Stimulated activated CD8-positive, alpha-beta memory T cell treated with anti-CD3 and anti-CD28 coated beads, Interleukin-15, amount 100 ng/mL, for 48 hours (primary cell): ENCODE measurements at regions not wholly inside any gene's neighbourhood (a gene's known extent, or its start where the extent isn't known, plus 50 kb on each side); places are given as distances from the start of the nearest gene placed in this dataset.

Experiments
- DNase-seq, 2 donors: peaks; one replicate each; pipeline ENCODE4 v3.0.0-alpha.2; 2020; ENCODE audit warnings: low read depth in 2 of 2

- no peak for DNase-seq
Measured at GRCh38 chr10:107848726-107849360, 684.3 kb upstream of the SORCS1 start.

GRCh38 chr10:107847620-107848019 lies 683.1 kb upstream of the SORCS1 start:
- DNase-seq, result no peak

- DNase-seq, result no peak
Measured at GRCh38 chr10:107834706-107835105, 670.2 kb upstream of the SORCS1 start.

GRCh38 chr10:107831772-107832171 lies 667.3 kb upstream of the SORCS1 start:
- DNase-seq, result no peak

GRCh38 chr10:107829161-107829560 lies 664.7 kb upstream of the SORCS1 start:
- DNase-seq, result no peak

- DNase-seq, result no peak
Measured at GRCh38 chr10:107826171-107826570, 661.7 kb upstream of the SORCS1 start.

GRCh38 chr10:107814865-107815487 lies 650.5 kb upstream of the SORCS1 start:
- DNase-seq, result no peak

GRCh38 chr10:107813451-107814162 lies 649.1 kb upstream of the SORCS1 start:
- no peak for DNase-seq

GRCh38 chr10:107809889-107810288 lies 645.4 kb upstream of the SORCS1 start:
- no peak for DNase-seq

- DNase-seq, result no peak
Measured at GRCh38 chr10:107807836-107808235, 643.3 kb upstream of the SORCS1 start.

GRCh38 chr10:107806026-107806425 lies 641.5 kb upstream of the SORCS1 start:
- no peak for DNase-seq

GRCh38 chr10:107803546-107803945 lies 639.0 kb upstream of the SORCS1 start:
- no peak for DNase-seq

GRCh38 chr10:107800061-107800460 lies 635.6 kb upstream of the SORCS1 start:
- no peak for DNase-seq

- no peak for DNase-seq
Measured at GRCh38 chr10:107790271-107790670, 625.8 kb upstream of the SORCS1 start.

- no peak for DNase-seq
Measured at GRCh38 chr10:107771066-107771465, 606.6 kb upstream of the SORCS1 start.

GRCh38 chr10:107767185-107767584 lies 602.7 kb upstream of the SORCS1 start:
- DNase-seq, result no peak

- DNase-seq, result no peak
Measured at GRCh38 chr10:107754814-107755213, 590.3 kb upstream of the SORCS1 start.

- DNase-seq, result no peak
Measured at GRCh38 chr10:107749235-107749634, 584.7 kb upstream of the SORCS1 start.

GRCh38 chr10:107747851-107748250 lies 583.3 kb upstream of the SORCS1 start:
- DNase-seq, result no peak

GRCh38 chr10:107741971-107742370 lies 577.5 kb upstream of the SORCS1 start:
- no peak for DNase-seq

GRCh38 chr10:107740962-107741690 lies 576.6 kb upstream of the SORCS1 start:
- DNase-seq, result no peak

- DNase-seq, result no peak
Measured at GRCh38 chr10:107739951-107740350, 575.4 kb upstream of the SORCS1 start.
